ENCODE measurements at regions not wholly inside any gene's neighbourhood (a gene's known extent, or its start where the extent isn't known, plus 50 kb on each side); places are given as distances from the start of the nearest gene placed in this dataset.

- H3K4me3 Mint-ChIP-seq: no peak overlapping the region
- no peaks in the 10 kb centered on the region for H3K4me1 Mint-ChIP-seq
- ATAC-seq (ENCODE audit: low read depth in 2 of 2) (no peak), DNase-seq (no peak)
- H3K27ac Mint-ChIP-seq: no peak overlapping the region
- H3K36me3 Mint-ChIP-seq: no peaks in the 10 kb centered on the region
- peaks cover 0 to under 1% (median 0%) of the 10 kb centered on the region in 7 donors for H3K9me3 Mint-ChIP-seq
- H3K27me3 Mint-ChIP-seq: peaks cover 11 to 23% (median 17%) of the 10 kb centered on the region in 3 donors
These were observed 209.6 kb upstream of the PFN2 start for GRCh38 chr3:150180334-150180733.

- Mint-ChIP-seq H3K9me3 (no peaks in the 10 kb centered on the region), H3K36me3 (no peaks in the 10 kb centered on the region), H3K4me1 (no peaks in the 10 kb centered on the region), H3K27ac (no peak overlapping the region), H3K27me3 (peaks cover 16 to 33% (median 24%) of the 10 kb centered on the region in 3 donors), H3K4me3 (no peak overlapping the region)
- DNase-seq (no peak), ATAC-seq (ENCODE audit: low read depth in 2 of 2) (no peak)
These were observed 208.6 kb upstream of the PFN2 start for GRCh38 chr3:150179330-150179729.

GRCh38 chr3:150177673-150178381, 207.1 kb upstream of the PFN2 start:
- DNase-seq: no peak

DNA sequence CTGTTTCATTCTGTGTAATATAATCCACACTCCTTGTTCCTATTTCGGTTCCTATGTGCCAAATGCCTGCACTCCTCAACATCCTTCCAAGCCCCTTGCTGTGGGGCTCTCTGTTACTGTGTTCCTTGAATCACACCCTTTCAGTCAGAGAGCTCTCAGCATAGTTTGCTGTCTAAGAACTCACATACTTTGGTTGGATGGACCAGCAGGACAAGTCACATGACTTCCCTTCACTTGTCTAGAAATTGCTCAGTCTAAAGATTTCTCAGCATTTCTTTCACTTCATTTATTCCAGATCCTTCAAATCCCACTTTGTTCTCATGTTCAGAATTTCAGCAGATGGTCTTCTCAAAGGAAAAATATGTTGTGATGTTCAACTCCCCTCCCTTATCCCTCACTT, 203.5 kb upstream of the PFN2 start:
- no peaks in the 10 kb centered on the region for H3K36me3 Mint-ChIP-seq
- DNase-seq: no peak
- no peak for ATAC-seq (ENCODE audit: low read depth in 2 of 2)
- no peaks in the 10 kb centered on the region for H3K4me1 Mint-ChIP-seq
- no peaks in the 10 kb centered on the region for H3K9me3 Mint-ChIP-seq
- H3K4me3 Mint-ChIP-seq: no peak overlapping the region
- no peak overlapping the region for H3K27ac Mint-ChIP-seq
- H3K27me3 Mint-ChIP-seq: peaks cover 11 to 28% (median 21%) of the 10 kb centered on the region in 3 donors

More at GRCh38 chr3:150177673-150178381, 207.1 kb upstream of the PFN2 start:
- H3K27ac Mint-ChIP-seq: no peak overlapping the region
- no peaks in the 10 kb centered on the region for H3K9me3 Mint-ChIP-seq
- H3K4me1 Mint-ChIP-seq: no peaks in the 10 kb centered on the region
- no peak overlapping the region for H3K4me3 Mint-ChIP-seq
- ATAC-seq (ENCODE audit: low read depth in 2 of 2): no peak
- H3K27me3 Mint-ChIP-seq: peaks cover 16 to 33% (median 28%) of the 10 kb centered on the region in 3 donors
- no peaks in the 10 kb centered on the region for H3K36me3 Mint-ChIP-seq

- Mint-ChIP-seq H3K27me3 (peaks cover 11 to 23% (median 21%) of the 10 kb centered on the region in 3 donors), H3K4me3 (peak overlapping the region in 1 of 8 donors; percentile 43), H3K27ac (no peak overlapping the region), H3K36me3 (no peaks in the 10 kb centered on the region), H3K4me1 (no peaks in the 10 kb centered on the region), H3K9me3 (no peaks in the 10 kb centered on the region)
- DNase-seq (no peak), ATAC-seq (ENCODE audit: low read depth in 2 of 2) (no peak)
These were observed 201.7 kb upstream of the PFN2 start for GRCh38 chr3:150172356-150172755.

DNA sequence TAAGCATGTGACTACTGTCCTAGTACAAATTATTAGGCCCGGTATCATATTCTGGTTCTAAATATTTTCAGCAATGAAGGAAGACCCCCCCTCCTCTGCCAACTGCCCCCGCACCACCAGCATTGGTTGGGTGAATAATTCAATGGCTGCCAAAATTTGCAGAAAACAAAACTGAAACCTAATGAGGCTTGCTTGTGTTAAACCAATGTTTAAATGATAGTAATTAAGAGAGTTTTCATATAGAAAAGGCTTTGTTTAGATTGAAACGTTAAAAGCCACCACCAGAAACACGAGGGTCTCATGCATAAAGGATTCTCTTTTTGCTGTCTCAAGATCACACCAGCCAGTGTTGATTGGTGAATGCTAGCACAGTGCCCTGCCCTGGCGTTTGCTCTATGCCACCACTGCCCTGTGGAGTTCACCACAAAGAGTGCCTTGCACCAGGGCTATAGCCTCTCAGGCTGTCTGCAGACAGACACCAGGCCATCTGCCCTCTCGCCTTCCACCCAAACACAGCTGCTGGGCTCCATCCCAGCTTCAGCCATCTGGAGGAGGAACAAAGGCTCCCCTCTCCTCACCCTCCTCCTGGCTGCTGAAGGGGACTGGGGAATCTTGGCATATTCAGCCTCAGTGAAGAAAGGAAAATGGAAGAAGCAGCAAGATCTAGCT, 200.3 kb upstream of the PFN2 start:
- Mint-ChIP-seq H3K4me3 (no peak overlapping the region), H3K27me3 (peaks cover 11 to 29% (median 26%) of the 10 kb centered on the region in 3 donors), H3K27ac (no peak overlapping the region), H3K4me1 (no peaks in the 10 kb centered on the region), H3K9me3 (no peaks in the 10 kb centered on the region), H3K36me3 (no peaks in the 10 kb centered on the region)
- ATAC-seq (ENCODE audit: low read depth in 2 of 2) (no peak), DNase-seq (no peak)

- H3K4me1 Mint-ChIP-seq: no peaks in the 10 kb centered on the region
- H3K27me3 Mint-ChIP-seq: peaks cover 0 to 26% (median 18%) of the 10 kb centered on the region in 3 donors
- no peak overlapping the region for H3K27ac Mint-ChIP-seq
- H3K9me3 Mint-ChIP-seq: no peaks in the 10 kb centered on the region
- H3K4me3 Mint-ChIP-seq: no peak overlapping the region
- no peaks in the 10 kb centered on the region for H3K36me3 Mint-ChIP-seq
- no peak for ATAC-seq (ENCODE audit: low read depth in 2 of 2)
- DNase-seq: no peak
These were observed 198.7 kb upstream of the PFN2 start for GRCh38 chr3:150169330-150169940.

DNA sequence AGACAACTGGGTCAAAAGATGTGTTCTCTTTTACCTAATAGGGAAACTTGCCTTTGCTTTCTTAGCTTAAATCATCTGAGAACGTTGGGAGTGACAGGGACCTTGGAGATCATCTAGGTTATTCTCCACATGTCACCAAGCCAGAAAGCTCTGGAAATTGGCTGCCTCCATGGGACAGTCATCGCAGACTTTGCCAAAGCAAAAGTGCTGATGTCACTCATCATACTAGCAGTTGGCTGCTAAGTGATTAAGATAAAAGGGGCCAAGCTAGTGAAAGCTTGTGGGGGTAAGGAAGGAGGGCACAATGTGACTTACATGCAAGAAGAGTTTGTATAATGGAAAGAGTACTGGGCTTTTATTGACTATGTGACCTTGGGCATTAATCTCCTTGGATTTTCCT, 198.0 kb upstream of the PFN2 start:
- peaks cover 0 to 26% (median 14%) of the 10 kb centered on the region in 3 donors for H3K27me3 Mint-ChIP-seq
- no peaks in the 10 kb centered on the region for H3K36me3 Mint-ChIP-seq
- DNase-seq: no peak
- no peak overlapping the region for H3K4me3 Mint-ChIP-seq
- no peaks in the 10 kb centered on the region for H3K9me3 Mint-ChIP-seq
- H3K4me1 Mint-ChIP-seq: no peaks in the 10 kb centered on the region
- H3K27ac Mint-ChIP-seq: no peak overlapping the region
- no peak for ATAC-seq (ENCODE audit: low read depth in 2 of 2)

- Mint-ChIP-seq H3K9me3 (peaks cover 0 to 10% (median 2%) of the 10 kb centered on the region in 7 donors), H3K27ac (no peak overlapping the region)
- no peak for DNase-seq
These were observed 194.8 kb upstream of the PFN2 start for GRCh38 chr3:150165396-150166094.

GRCh38 chr3:150161011-150161410, 190.3 kb upstream of the PFN2 start:
- ATAC-seq (ENCODE audit: low read depth in 2 of 2): no peak
- Mint-ChIP-seq H3K4me3 (no peak overlapping the region), H3K36me3 (no peaks in the 10 kb centered on the region), H3K9me3 (peaks cover 0 to 17% (median 3%) of the 10 kb centered on the region in 7 donors), H3K27me3 (peaks cover 0 to 26% (median 7%) of the 10 kb centered on the region in 3 donors), H3K4me1 (no peaks in the 10 kb centered on the region), H3K27ac (no peak overlapping the region)
- DNase-seq: no peak

More at GRCh38 chr3:150165396-150166094, 194.8 kb upstream of the PFN2 start:
- Mint-ChIP-seq H3K36me3 (no peaks in the 10 kb centered on the region), H3K4me1 (no peaks in the 10 kb centered on the region), H3K27me3 (peaks cover 0 to 24% (median 5%) of the 10 kb centered on the region in 3 donors), H3K4me3 (no peak overlapping the region)
- no peak for ATAC-seq (ENCODE audit: low read depth in 2 of 2)

DNA sequence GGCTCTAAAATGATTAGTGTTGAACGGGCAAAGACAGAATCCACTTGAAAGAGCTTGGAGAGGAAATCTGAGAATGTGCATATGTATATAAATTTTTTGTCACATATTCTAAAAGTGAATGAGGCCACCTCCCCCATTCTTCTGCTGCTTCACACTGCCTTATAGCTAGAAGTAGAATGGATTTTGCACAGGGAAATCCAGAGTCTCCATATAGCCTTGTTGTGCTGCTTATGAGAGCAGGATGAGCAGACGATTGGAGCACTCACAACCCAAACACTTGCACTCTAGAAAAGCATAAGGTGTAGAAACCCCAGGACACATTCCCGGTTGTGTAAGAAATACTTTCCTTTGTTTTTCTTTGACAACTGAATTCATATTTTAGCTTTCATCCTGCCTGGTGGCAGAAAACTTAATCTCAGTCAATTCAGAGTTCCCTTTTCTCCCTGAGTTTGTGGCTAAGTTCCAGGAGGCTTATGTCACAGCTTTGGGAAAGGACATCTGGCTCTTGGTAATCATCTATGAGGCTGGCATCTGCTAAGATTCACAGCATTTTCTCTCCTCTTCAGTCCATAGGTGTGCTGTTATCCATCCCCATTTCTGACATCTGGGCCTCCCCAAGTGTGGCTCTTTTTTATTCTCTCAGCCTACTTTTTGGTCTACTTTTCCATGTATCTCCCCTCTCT, 188.4 kb upstream of the PFN2 start:
- peak overlapping the region in 1 of 6 donors; percentile 43 for H3K27ac Mint-ChIP-seq
- no peak for DNase-seq
- peaks cover 0 to 19% (median 4%) of the 10 kb centered on the region in 7 donors for H3K9me3 Mint-ChIP-seq
- ATAC-seq (ENCODE audit: low read depth in 2 of 2): no peak
- no peaks in the 10 kb centered on the region for H3K4me1 Mint-ChIP-seq
- H3K36me3 Mint-ChIP-seq: no peaks in the 10 kb centered on the region
- no peak overlapping the region for H3K4me3 Mint-ChIP-seq
- H3K27me3 Mint-ChIP-seq: peaks cover 0 to 18% (median 7%) of the 10 kb centered on the region in 3 donors

DNA sequence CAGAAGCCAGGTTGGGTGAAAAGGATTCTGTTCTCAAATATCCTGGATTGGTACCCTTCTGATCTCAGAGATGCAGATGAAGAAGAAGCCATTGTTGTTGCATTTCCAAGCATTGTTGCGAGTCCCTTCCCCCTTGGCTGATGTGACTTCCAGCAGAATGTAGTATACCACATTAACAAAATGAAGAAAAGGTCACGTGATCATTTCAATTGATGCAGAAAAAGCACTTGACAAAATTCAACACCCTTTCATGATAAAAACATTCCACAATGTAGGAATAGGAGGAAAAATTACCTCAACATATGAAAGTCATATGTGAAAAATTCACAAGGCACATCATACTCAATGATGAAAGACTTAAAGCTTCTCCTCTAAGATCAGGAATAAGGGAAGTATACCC, 181.9 kb upstream of the PFN2 start:
- no peak for ATAC-seq (ENCODE audit: low read depth in 2 of 2)

GRCh38 chr3:150150633-150151032, 179.9 kb upstream of the PFN2 start:
- H3K4me1 Mint-ChIP-seq: no peaks in the 10 kb centered on the region

More for the DNA sequence above, 181.9 kb upstream of the PFN2 start:
- Mint-ChIP-seq H3K9me3 (peaks cover 0 to 21% (median 2%) of the 10 kb centered on the region in 7 donors), H3K27me3 (peaks cover 17 to 21% (median 19%) of the 10 kb centered on the region in 3 donors), H3K27ac (no peak overlapping the region), H3K4me3 (no peak overlapping the region), H3K4me1 (no peaks in the 10 kb centered on the region), H3K36me3 (no peaks in the 10 kb centered on the region)
- no peak for DNase-seq

More at GRCh38 chr3:150150633-150151032, 179.9 kb upstream of the PFN2 start:
- DNase-seq: no peak
- no peak overlapping the region for H3K4me3 Mint-ChIP-seq
- peaks cover 0 to 13% (median under 1%) of the 10 kb centered on the region in 7 donors for H3K9me3 Mint-ChIP-seq
- H3K27ac Mint-ChIP-seq: no peak overlapping the region
- H3K27me3 Mint-ChIP-seq: peaks cover 19 to 25% (median 23%) of the 10 kb centered on the region in 3 donors
- no peak for ATAC-seq (ENCODE audit: low read depth in 2 of 2)
- no peaks in the 10 kb centered on the region for H3K36me3 Mint-ChIP-seq

All from naive B cell (primary cell).